ENCODE measurements at regions not wholly inside any gene's neighbourhood (a gene's known extent, or its start where the extent isn't known, plus 50 kb on each side); places are given as distances from the start of the nearest gene placed in this dataset.

DNA sequence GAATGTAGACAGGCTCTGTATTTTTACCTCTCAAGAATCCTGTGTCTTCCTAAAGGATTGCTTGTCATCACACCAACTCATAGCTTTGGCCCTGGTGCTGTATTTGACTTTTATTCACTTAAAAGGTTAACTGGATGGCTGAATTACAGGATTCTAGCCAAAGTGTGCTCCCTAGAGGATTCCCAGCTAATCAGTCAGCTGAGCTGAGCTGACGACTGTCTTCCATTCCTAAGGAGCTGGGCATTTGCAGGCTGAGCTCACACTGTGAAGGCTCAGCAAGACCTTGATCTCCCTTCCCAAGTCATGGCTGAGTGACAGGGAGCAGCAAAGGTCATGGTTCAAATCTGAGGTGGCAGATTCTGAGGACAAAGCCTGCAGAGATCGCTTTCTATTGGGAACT lies 59.0 kb upstream of the PALM2AKAP2 start:
- no peak for TF ChIP-seq POLR2A (IDR thresholded peaks at IDR 0.05)
- TF ChIP-seq CTCF (IDR thresholded peaks at IDR 0.05 in 4 of 5, conservative IDR thresholded peaks at IDR 0.05 in 1 of 5), result no peak

Measured in gastrocnemius medialis (tissue), 4 donors.